Osteoblast (primary cell): ENCODE measurements at regions not wholly inside any gene's neighbourhood (a gene's known extent, or its start where the extent isn't known, plus 50 kb on each side); places are given as distances from the start of the nearest gene placed in this dataset.
"Not testable (repeated sequence)": the region's sequence is repeated elsewhere in the genome, so short reads cannot be mapped to it uniquely, and the experiment has no call there.

ENCODE experiments used
- DNase-seq: peaks from one replicate; pipeline ENCODE4 v3.0.0; 2011; ENCODE audit warnings: low spot score, mixed read lengths; ENCODE audit not compliant: insufficient read length; ENCODE audit errors: missing footprints
- H2AFZ ChIP-seq: 2 replicates; pipeline ENCODE4 v1.6.0; 2011; ENCODE audit warnings: mild to moderate bottlenecking, low read length
- H3K27ac ChIP-seq: 2 replicates; pipeline ENCODE4 v1.5.1; 2011; ENCODE audit warnings: mild to moderate bottlenecking, low read depth, low read length, moderate library complexity
- H3K27me3 ChIP-seq: 2 replicates; pipeline ENCODE4 v1.6.0; 2012; ENCODE audit warnings: mild to moderate bottlenecking, control low read depth, inconsistent platforms, low read length, moderate library complexity; ENCODE audit not compliant: insufficient read depth
- H3K36me3 ChIP-seq: 2 replicates; pipeline ENCODE4 v1.5.1; 2011; ENCODE audit warnings: mild to moderate bottlenecking, low read length, control low read depth, moderate library complexity; ENCODE audit not compliant: insufficient read depth
- H3K4me1 ChIP-seq: 2 replicates; pipeline ENCODE4 v1.5.1; 2011; ENCODE audit warnings: mild to moderate bottlenecking, low read length, control low read depth, moderate library complexity; ENCODE audit not compliant: insufficient read depth
- H3K4me2 ChIP-seq: 2 replicates; pipeline ENCODE4 v1.6.0; 2011; ENCODE audit warnings: mild to moderate bottlenecking, low read length; ENCODE audit not compliant: insufficient read depth
- H3K4me3 ChIP-seq: fragments of 200-600 bp; sonication (generic); 3 replicates; pipeline ENCODE4 v1.5.1; 2012; ENCODE audit warnings: mild to moderate bottlenecking, low read length, inconsistent platforms; ENCODE audit not compliant: insufficient read depth
- H3K79me2 ChIP-seq: 2 replicates; pipeline ENCODE4 v1.6.0; 2012; ENCODE audit warnings: mild to moderate bottlenecking, low read length, control low read depth, inconsistent platforms; ENCODE audit not compliant: insufficient read depth
- H3K9me3 ChIP-seq: 2 replicates; pipeline ENCODE4 v1.5.1; 2011; ENCODE audit warnings: low read depth, low read length, control low read depth
- H4K20me1 ChIP-seq: 2 replicates; pipeline ENCODE4 v1.6.0; 2012; ENCODE audit warnings: mild to moderate bottlenecking, low read length, control low read depth; ENCODE audit not compliant: insufficient read depth
- CTCF ChIP-seq: IDR thresholded peaks from 2 replicates; pipeline ENCODE4 v1.5.1; 2011; ENCODE audit warnings: mild to moderate bottlenecking, low read depth, low read length, moderate library complexity; ENCODE audit errors: extremely low read depth

- no peak for TF ChIP-seq CTCF
- DNase-seq = peak; percentile 38
- Histone ChIP-seq H3K4me3 (no peak overlapping the region), H4K20me1 (no peaks in the 10 kb centered on the region), H2AFZ (no peak overlapping the region), H3K4me1 (no peaks in the 10 kb centered on the region), H3K27me3 (no peaks in the 10 kb centered on the region), H3K27ac (no peak overlapping the region), H3K36me3 (no peaks in the 10 kb centered on the region), H3K4me2 (no peak overlapping the region), H3K79me2 (no peaks in the 10 kb centered on the region), H3K9me3 (peaks cover 7% of the 10 kb centered on the region)
Observed at GRCh38 chr22:11626422-11626773, 3901.6 kb upstream of the OR11H1 start.

GRCh38 chr22:11627036-11627435, 3901.0 kb upstream of the OR11H1 start:
- not testable (repeated sequence) for H2AFZ ChIP-seq, H3K4me1 ChIP-seq, H3K9me3 ChIP-seq, DNase-seq, H3K27me3 ChIP-seq, H3K4me2 ChIP-seq, H3K4me3 ChIP-seq, H4K20me1 ChIP-seq, H3K79me2 ChIP-seq, H3K36me3 ChIP-seq, H3K27ac ChIP-seq

GRCh38 chr22:11627436-11627797, 3900.6 kb upstream of the OR11H1 start:
- H3K9me3 ChIP-seq = peaks cover 4% of the 10 kb centered on the region
- TF ChIP-seq CTCF = no peak

GRCh38 chr22:11627798-11628650, 3900.0 kb upstream of the OR11H1 start:
- Histone ChIP-seq H4K20me1 (no peaks in the 10 kb centered on the region), H3K4me3 (no peak overlapping the region), H3K27me3 (no peaks in the 10 kb centered on the region), H3K27ac (no peak overlapping the region), H3K9me3 (peaks cover 4% of the 10 kb centered on the region), H2AFZ (no peak overlapping the region), H3K4me1 (no peaks in the 10 kb centered on the region), H3K36me3 (no peaks in the 10 kb centered on the region), H3K79me2 (no peaks in the 10 kb centered on the region), H3K4me2 (no peak overlapping the region)
- TF ChIP-seq CTCF = no peak
- peak; percentile 80 for DNase-seq

More at GRCh38 chr22:11627436-11627797, 3900.6 kb upstream of the OR11H1 start:
- H3K4me1 ChIP-seq = no peaks in the 10 kb centered on the region
- no peaks in the 10 kb centered on the region for H3K79me2 ChIP-seq
- no peak overlapping the region for H3K4me2 ChIP-seq
- H3K27me3 ChIP-seq = no peaks in the 10 kb centered on the region
- DNase-seq = peak; percentile 69
- H3K27ac ChIP-seq = no peak overlapping the region
- H4K20me1 ChIP-seq = no peaks in the 10 kb centered on the region
- no peak overlapping the region for H3K4me3 ChIP-seq
- no peaks in the 10 kb centered on the region for H3K36me3 ChIP-seq
- no peak overlapping the region for H2AFZ ChIP-seq
